OCI-LY3 (cell line): ENCODE measurements at regions not wholly inside any gene's neighbourhood (a gene's known extent, or its start where the extent isn't known, plus 50 kb on each side); places are given as distances from the start of the nearest gene placed in this dataset.

Source experiments
- H2AFZ ChIP-seq: fragments of 200-600, 300-600 bp; shearing (Covaris generic); 2 replicates; pipeline ENCODE4 v1.6.0; 2014; ENCODE audit warnings: antibody characterized with exemption, low read depth, low read length
- H3K27ac ChIP-seq: fragments of 200-600, 300-600 bp; sonication (generic); 2 replicates; pipeline ENCODE4 v1.5.1; 2014; ENCODE audit warnings: mild to moderate bottlenecking, low read length, moderate library complexity, mixed read lengths
- H3K27me3 ChIP-seq: fragments of 200-600, 300-600 bp; sonication (generic); 2 replicates; pipeline ENCODE4 v1.6.1; 2014; ENCODE audit warnings: low read depth, low read length, mixed read lengths
- H3K36me3 ChIP-seq: fragments of 200-600, 300-600 bp; sonication (generic); replicated peaks from 2 replicates; pipeline ENCODE3; 2014; ENCODE audit warnings: low read depth, low read length, mixed read lengths
- H3K4me1 ChIP-seq: fragments of 300-600, 200-600 bp; sonication (generic); 2 replicates; pipeline ENCODE4 v1.6.1; 2014; ENCODE audit warnings: low read length, mixed read lengths
- H3K4me2 ChIP-seq: fragments of 200-600, 300-600 bp; sonication (generic); 2 replicates; pipeline ENCODE4 v1.6.1; 2014; ENCODE audit warnings: low read length, mixed read lengths
- H3K4me3 ChIP-seq: fragments of 300-600, 200-600 bp; sonication (generic); 2 replicates; pipeline ENCODE4 v1.5.1; 2014; ENCODE audit warnings: antibody characterized with exemption, mild to moderate bottlenecking, low read length, moderate library complexity
- H3K79me2 ChIP-seq: fragments of 300-600, 200-600 bp; shearing (Covaris generic); 2 replicates; pipeline ENCODE4 v1.6.1; 2014; ENCODE audit warnings: mild to moderate bottlenecking, low read length, mixed read lengths
- H3K9ac ChIP-seq: fragments of 300-600, 200-600 bp; shearing (Covaris generic); 2 replicates; pipeline ENCODE4 v1.6.0; 2014; ENCODE audit warnings: mild to moderate bottlenecking, low read length, moderate library complexity
- H3K9me3 ChIP-seq: fragments of 200-600, 300-600 bp; shearing (Covaris generic); 2 replicates; pipeline ENCODE4 v1.6.1; 2014; ENCODE audit warnings: low read length, mixed read lengths; ENCODE audit not compliant: insufficient read depth
- H4K20me1 ChIP-seq: fragments of 200-600, 300-600 bp; sonication (generic); 2 replicates; pipeline ENCODE4 v1.6.1; 2016; ENCODE audit warnings: low read length, mixed read lengths; ENCODE audit not compliant: insufficient read depth
- EZH2phosphoT487 ChIP-seq: fragments of 200-600 bp; shearing (Covaris generic); IDR thresholded peaks from 2 replicates; pipeline ENCODE4 v1.6.1; 2018; ENCODE audit warnings: antibody characterized with exemption, mixed run types, low read depth
- TF ChIP-seq, protein P1 (sequence below): fragments of 200-600, 300-600 bp; sonication (generic); IDR thresholded peaks from 2 replicates; pipeline ENCODE4 v1.5.1; 2014; ENCODE audit warnings: antibody characterized with exemption, low read length, low read depth

DNA sequence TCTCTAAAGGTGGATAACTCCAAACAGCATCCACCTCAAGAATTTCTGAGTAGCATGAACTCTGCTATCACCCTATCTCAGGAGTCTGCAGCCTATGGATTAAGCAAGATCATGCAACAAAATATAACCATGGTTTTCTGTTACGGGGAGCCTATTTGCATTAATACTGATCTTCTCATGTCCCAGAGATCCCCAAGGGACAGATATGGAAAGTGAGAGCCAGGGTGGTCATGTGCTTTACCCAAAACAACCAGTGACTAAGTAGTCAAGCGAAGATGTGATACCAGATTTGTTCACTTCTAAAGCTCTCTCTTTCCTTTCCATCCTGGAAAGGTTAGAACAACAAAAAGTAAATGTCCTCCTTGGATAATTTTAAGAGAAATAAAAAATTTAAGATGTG is 125.1 kb downstream of the PRRX1 start:
- no peaks in the 10 kb centered on the region for H3K79me2 ChIP-seq
- H3K9ac ChIP-seq = no peak overlapping the region
- H2AFZ ChIP-seq = no peak overlapping the region
- no peaks in the 10 kb centered on the region for H3K9me3 ChIP-seq
- H3K27me3 ChIP-seq = no peaks in the 10 kb centered on the region
- no peak for TF ChIP-seq EZH2phosphoT487
- TF ChIP-seq, protein P1, sequence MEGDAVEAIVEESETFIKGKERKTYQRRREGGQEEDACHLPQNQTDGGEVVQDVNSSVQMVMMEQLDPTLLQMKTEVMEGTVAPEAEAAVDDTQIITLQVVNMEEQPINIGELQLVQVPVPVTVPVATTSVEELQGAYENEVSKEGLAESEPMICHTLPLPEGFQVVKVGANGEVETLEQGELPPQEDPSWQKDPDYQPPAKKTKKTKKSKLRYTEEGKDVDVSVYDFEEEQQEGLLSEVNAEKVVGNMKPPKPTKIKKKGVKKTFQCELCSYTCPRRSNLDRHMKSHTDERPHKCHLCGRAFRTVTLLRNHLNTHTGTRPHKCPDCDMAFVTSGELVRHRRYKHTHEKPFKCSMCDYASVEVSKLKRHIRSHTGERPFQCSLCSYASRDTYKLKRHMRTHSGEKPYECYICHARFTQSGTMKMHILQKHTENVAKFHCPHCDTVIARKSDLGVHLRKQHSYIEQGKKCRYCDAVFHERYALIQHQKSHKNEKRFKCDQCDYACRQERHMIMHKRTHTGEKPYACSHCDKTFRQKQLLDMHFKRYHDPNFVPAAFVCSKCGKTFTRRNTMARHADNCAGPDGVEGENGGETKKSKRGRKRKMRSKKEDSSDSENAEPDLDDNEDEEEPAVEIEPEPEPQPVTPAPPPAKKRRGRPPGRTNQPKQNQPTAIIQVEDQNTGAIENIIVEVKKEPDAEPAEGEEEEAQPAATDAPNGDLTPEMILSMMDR = no peak
- H3K27ac ChIP-seq = no peak overlapping the region
- no peaks in the 10 kb centered on the region for H4K20me1 ChIP-seq
- peaks cover 18% of the 10 kb centered on the region for H3K4me1 ChIP-seq
- H3K36me3 ChIP-seq = no peaks in the 10 kb centered on the region
- no peak overlapping the region for H3K4me3 ChIP-seq
- H3K4me2 ChIP-seq = peak overlapping the region; percentile 13; the same call in 1 of the 2 replicates

DNA sequence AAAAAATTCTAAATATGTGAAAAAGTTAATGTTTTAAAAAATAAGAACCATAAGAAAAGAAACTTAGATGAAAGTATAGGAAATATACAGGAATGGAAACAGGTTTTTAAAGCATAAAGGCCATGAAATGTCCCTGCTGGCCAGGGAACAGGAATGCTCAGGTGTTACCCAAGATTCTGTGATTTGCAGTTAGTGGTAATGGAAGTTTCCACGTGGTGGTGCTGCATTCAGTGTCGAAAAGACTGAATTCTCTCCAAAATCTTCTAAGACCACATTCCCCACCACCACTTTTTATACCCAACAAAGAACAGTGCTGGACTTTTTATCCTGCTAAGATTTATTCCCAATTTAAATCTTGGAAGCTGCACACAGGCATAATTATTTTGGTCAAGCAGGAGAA is 126.2 kb downstream of the PRRX1 start:
- no peaks in the 10 kb centered on the region for H3K36me3 ChIP-seq
- H4K20me1 ChIP-seq = no peaks in the 10 kb centered on the region
- peaks cover 18% of the 10 kb centered on the region for H3K4me1 ChIP-seq
- H3K27me3 ChIP-seq = no peaks in the 10 kb centered on the region
- no peak overlapping the region for H3K4me2 ChIP-seq
- no peak overlapping the region for H2AFZ ChIP-seq
- no peak for TF ChIP-seq EZH2phosphoT487
- TF ChIP-seq, protein P1 = no peak
- H3K9me3 ChIP-seq = no peaks in the 10 kb centered on the region
- no peak overlapping the region for H3K9ac ChIP-seq
- no peaks in the 10 kb centered on the region for H3K79me2 ChIP-seq
- H3K27ac ChIP-seq = no peak overlapping the region
- H3K4me3 ChIP-seq = no peak overlapping the region

DNA sequence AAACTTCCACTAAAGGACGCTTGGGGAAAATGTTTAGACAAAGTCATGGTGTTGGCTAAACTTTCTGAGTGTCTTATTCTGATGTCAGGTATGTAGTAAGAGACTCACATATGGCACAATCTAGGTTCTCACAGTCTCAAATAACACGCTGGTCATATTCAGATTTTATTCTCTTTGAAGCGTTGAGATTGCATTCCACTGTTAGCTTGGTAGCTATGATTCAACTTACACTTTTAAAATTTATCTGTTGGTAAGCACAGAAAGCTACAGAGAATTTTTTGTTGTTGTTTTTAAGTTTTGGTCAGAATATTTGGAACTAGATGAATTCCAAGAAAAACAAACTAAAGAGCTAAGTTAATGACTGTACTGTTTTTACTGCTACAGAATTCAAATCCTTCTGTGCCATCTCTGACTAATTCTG is 126.7 kb downstream of the PRRX1 start:
- Histone ChIP-seq H3K36me3 (no peaks in the 10 kb centered on the region), H4K20me1 (no peaks in the 10 kb centered on the region), H2AFZ (no peak overlapping the region), H3K4me3 (no peak overlapping the region), H3K79me2 (no peaks in the 10 kb centered on the region), H3K27me3 (no peaks in the 10 kb centered on the region), H3K4me2 (no peak overlapping the region), H3K9me3 (no peaks in the 10 kb centered on the region), H3K9ac (no peak overlapping the region), H3K4me1 (peaks cover 18% of the 10 kb centered on the region), H3K27ac (no peak overlapping the region)
- TF ChIP-seq EZH2phosphoT487 = no peak
- TF ChIP-seq, protein P1 = no peak

DNA sequence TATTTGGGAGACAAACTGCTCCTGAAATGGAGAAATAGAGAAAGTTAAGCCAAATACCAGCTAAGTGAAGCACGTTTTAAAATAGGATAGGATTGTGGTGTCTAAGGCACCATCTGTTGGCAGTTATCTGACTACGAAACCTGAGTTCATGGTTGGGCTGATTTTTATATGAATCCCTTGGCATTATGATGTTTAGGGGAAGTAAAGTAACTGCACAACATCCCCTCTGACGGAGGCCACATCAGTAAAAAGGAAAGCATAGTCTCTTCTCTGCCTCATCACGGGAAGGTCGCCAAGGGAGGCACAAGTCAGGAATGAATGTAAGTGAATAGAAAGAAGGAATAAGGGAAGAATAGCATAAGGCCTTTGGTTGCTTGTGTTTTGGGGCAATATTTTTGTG is 128.0 kb downstream of the PRRX1 start:
- Histone ChIP-seq H2AFZ (no peak overlapping the region), H3K9me3 (no peaks in the 10 kb centered on the region)

More for the DNA sequence above, 128.0 kb downstream of the PRRX1 start:
- no peaks in the 10 kb centered on the region for H3K36me3 ChIP-seq
- no peak overlapping the region for H3K9ac ChIP-seq
- no peaks in the 10 kb centered on the region for H4K20me1 ChIP-seq
- H3K4me2 ChIP-seq = no peak overlapping the region
- no peak overlapping the region for H3K27ac ChIP-seq
- no peaks in the 10 kb centered on the region for H3K27me3 ChIP-seq
- H3K4me1 ChIP-seq = peaks cover 18% of the 10 kb centered on the region
- H3K79me2 ChIP-seq = no peaks in the 10 kb centered on the region
- H3K4me3 ChIP-seq = no peak overlapping the region
- no peak for TF ChIP-seq EZH2phosphoT487
- TF ChIP-seq, protein P1 = no peak
